Ovary (tissue), 3 donors: ENCODE measurements at regions not wholly inside any gene's neighbourhood (a gene's known extent, or its start where the extent isn't known, plus 50 kb on each side); places are given as distances from the start of the nearest gene placed in this dataset.

Experiments used
- EP300 ChIP-seq: sonication (generic); formaldehyde crosslinking; IDR thresholded peaks from one replicate; pipeline ENCODE4 v1.6.1; 2017; ENCODE audit warnings: antibody characterized with exemption
- POLR2A ChIP-seq: fragments of 450-650 bp; IDR thresholded peaks from one replicate; pipeline ENCODE4 v1.6.1; 2017; ENCODE audit warnings: antibody characterized with exemption, mild to moderate bottlenecking, moderate library complexity
- TF ChIP-seq, protein P1 (sequence below), 3 donors: fragments of 450-650 bp in 2 of 3; fragments of 200-600 bp in 1 of 3; IDR thresholded peaks; one replicate each; pipeline versions ENCODE4 v1.5.1 to v1.8.0; 2016 to 2022; ENCODE audit warnings: antibody characterized with exemption in 3 of 3, mild to moderate bottlenecking in 1 of 3
- donor health status: DM: no; HTN: no; CAD: no.

- TF ChIP-seq, protein P1, sequence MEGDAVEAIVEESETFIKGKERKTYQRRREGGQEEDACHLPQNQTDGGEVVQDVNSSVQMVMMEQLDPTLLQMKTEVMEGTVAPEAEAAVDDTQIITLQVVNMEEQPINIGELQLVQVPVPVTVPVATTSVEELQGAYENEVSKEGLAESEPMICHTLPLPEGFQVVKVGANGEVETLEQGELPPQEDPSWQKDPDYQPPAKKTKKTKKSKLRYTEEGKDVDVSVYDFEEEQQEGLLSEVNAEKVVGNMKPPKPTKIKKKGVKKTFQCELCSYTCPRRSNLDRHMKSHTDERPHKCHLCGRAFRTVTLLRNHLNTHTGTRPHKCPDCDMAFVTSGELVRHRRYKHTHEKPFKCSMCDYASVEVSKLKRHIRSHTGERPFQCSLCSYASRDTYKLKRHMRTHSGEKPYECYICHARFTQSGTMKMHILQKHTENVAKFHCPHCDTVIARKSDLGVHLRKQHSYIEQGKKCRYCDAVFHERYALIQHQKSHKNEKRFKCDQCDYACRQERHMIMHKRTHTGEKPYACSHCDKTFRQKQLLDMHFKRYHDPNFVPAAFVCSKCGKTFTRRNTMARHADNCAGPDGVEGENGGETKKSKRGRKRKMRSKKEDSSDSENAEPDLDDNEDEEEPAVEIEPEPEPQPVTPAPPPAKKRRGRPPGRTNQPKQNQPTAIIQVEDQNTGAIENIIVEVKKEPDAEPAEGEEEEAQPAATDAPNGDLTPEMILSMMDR (IDR thresholded peaks at IDR 0.05): peak in 1 of 3 donors; percentile 51
- TF ChIP-seq EP300 (no peak), POLR2A (no peak)
These were observed 52.0 kb upstream of the KCNA1 start for GRCh38 chr12:4857472-4858291.
